RWPE2 (cell line): ENCODE measurements at regions not wholly inside any gene's neighbourhood (a gene's known extent, or its start where the extent isn't known, plus 50 kb on each side); places are given as distances from the start of the nearest gene placed in this dataset.

Experiments used
- ATAC-seq: fragments of 200-7000 bp; cut with Tn5 transposase; 3 replicates; pipeline ENCODE4 v1.9.1; 2021; ENCODE audit warnings: low read depth
- DNase-seq: peaks from one replicate; pipeline ENCODE4 v3.0.0-alpha.2; 2020; ENCODE audit warnings: low spot score
- H3K27ac ChIP-seq: fragments of 450-650 bp; 2 replicates; pipeline ENCODE4 v1.5.1; 2017; ENCODE audit warnings: mild to moderate bottlenecking; ENCODE audit not compliant: poor library complexity, severe bottlenecking
- H3K27me3 ChIP-seq: fragments of 250-450 bp; sonication (Bioruptor Pico); 2 replicates; pipeline ENCODE4 v1.5.1; 2021; ENCODE audit warnings: mild to moderate bottlenecking, moderate library complexity; ENCODE audit not compliant: insufficient read depth, poor library complexity, severe bottlenecking
- H3K36me3 ChIP-seq: fragments of 250-450 bp; sonication (Bioruptor Pico); 2 replicates; pipeline ENCODE4 v1.5.1; 2020; ENCODE audit warnings: low read depth, mild to moderate bottlenecking, moderate library complexity
- H3K4me1 ChIP-seq: fragments of 250-450 bp; sonication (Bioruptor Pico); 2 replicates; pipeline ENCODE4 v1.5.1; 2021; ENCODE audit warnings: mild to moderate bottlenecking, moderate library complexity; ENCODE audit not compliant: insufficient read depth, poor library complexity, severe bottlenecking
- H3K4me3 ChIP-seq: fragments of 250-450 bp; sonication (Bioruptor Pico); 2 replicates; pipeline ENCODE4 v1.5.1; 2021; ENCODE audit warnings: mild to moderate bottlenecking, moderate library complexity; ENCODE audit not compliant: severe bottlenecking
- H3K9me3 ChIP-seq: fragments of 250-450 bp; sonication (Bioruptor Pico); 2 replicates; pipeline ENCODE4 v1.5.1; 2021; ENCODE audit warnings: mild to moderate bottlenecking, moderate library complexity; ENCODE audit not compliant: severe bottlenecking
- TF ChIP-seq, protein P1 (sequence below): fragments of 450-650 bp; IDR thresholded peaks from one replicate; pipeline ENCODE4 v1.5.1; 2017; ENCODE audit warnings: mild to moderate bottlenecking, moderate library complexity; ENCODE audit not compliant: poor library complexity, severe bottlenecking

- no peaks in the 10 kb centered on the region for H3K9me3 ChIP-seq
- TF ChIP-seq, protein P1, sequence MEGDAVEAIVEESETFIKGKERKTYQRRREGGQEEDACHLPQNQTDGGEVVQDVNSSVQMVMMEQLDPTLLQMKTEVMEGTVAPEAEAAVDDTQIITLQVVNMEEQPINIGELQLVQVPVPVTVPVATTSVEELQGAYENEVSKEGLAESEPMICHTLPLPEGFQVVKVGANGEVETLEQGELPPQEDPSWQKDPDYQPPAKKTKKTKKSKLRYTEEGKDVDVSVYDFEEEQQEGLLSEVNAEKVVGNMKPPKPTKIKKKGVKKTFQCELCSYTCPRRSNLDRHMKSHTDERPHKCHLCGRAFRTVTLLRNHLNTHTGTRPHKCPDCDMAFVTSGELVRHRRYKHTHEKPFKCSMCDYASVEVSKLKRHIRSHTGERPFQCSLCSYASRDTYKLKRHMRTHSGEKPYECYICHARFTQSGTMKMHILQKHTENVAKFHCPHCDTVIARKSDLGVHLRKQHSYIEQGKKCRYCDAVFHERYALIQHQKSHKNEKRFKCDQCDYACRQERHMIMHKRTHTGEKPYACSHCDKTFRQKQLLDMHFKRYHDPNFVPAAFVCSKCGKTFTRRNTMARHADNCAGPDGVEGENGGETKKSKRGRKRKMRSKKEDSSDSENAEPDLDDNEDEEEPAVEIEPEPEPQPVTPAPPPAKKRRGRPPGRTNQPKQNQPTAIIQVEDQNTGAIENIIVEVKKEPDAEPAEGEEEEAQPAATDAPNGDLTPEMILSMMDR, result no peak
- no peak for DNase-seq
- H3K36me3 ChIP-seq, result no peaks in the 10 kb centered on the region
- H3K4me3 ChIP-seq, result no peak overlapping the region
- H3K4me1 ChIP-seq, result peaks cover 6% of the 10 kb centered on the region
- no peak overlapping the region for H3K27ac ChIP-seq
- H3K27me3 ChIP-seq, result no peaks in the 10 kb centered on the region
- ATAC-seq, result no peak
These were observed 88.4 kb upstream of the RAP2B start for GRCh38 chr3:153073636-153074035.

DNA sequence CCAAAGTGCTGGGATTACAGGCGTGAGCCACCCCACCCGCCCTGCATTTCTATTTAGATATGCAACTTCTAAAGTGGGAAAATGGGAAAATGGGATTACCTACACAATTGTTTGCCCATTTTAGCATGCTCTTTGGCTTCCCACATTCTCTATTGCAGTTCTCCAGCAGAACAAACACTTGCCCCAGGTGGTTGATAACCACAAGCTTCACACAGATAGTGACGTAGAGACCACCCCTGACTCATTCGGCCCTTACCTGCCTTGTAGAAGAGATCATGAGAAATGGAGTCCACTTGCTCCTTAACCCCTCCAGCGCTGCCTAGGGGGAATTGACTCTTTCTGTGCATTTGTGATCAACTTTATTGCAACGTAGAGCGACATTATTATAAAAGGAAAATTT lies 83.2 kb upstream of the RAP2B start:
- no peaks in the 10 kb centered on the region for H3K27me3 ChIP-seq
- TF ChIP-seq, protein P1, result no peak
- H3K9me3 ChIP-seq, result no peaks in the 10 kb centered on the region
- H3K4me3 ChIP-seq, result no peak overlapping the region
- H3K4me1 ChIP-seq, result no peaks in the 10 kb centered on the region
- no peaks in the 10 kb centered on the region for H3K36me3 ChIP-seq
- no peak overlapping the region for H3K27ac ChIP-seq
- DNase-seq (no peak), ATAC-seq (no peak)

GRCh38 chr3:153079386-153079785 lies 82.6 kb upstream of the RAP2B start:
- ATAC-seq (no peak), DNase-seq (no peak)
- Histone ChIP-seq H3K36me3 (no peaks in the 10 kb centered on the region), H3K27ac (no peak overlapping the region), H3K4me1 (no peaks in the 10 kb centered on the region), H3K9me3 (no peaks in the 10 kb centered on the region), H3K4me3 (no peak overlapping the region), H3K27me3 (no peaks in the 10 kb centered on the region)
- TF ChIP-seq, protein P1, result no peak

DNA sequence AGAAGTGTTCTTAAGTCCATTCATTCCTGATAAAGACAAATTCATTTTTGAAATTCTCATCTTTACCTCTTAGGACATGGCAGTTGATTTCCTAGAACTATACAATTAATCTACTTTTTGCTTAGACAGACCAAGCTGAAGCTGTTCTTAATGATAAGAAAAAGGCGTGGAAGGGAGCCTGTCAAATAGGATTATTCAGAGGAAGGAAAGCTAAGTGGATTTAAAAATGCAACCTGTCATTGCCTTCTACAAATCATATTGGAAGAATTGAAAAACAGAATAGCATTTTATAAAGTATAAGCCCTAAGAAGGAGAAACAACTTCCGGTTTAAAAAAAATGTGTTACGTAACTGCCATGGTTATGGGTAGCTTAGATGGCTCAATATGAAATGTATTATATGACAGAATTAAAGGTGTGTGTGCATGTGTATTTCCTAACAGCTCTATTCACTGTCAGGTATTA lies 81.2 kb upstream of the RAP2B start:
- DNase-seq, result no peak
- no peak overlapping the region for H3K4me3 ChIP-seq
- H3K27ac ChIP-seq, result no peak overlapping the region
- H3K36me3 ChIP-seq, result no peaks in the 10 kb centered on the region
- TF ChIP-seq, protein P1, result no peak
- H3K27me3 ChIP-seq, result no peaks in the 10 kb centered on the region
- no peaks in the 10 kb centered on the region for H3K9me3 ChIP-seq
- no peaks in the 10 kb centered on the region for H3K4me1 ChIP-seq
- no peak for ATAC-seq

DNA sequence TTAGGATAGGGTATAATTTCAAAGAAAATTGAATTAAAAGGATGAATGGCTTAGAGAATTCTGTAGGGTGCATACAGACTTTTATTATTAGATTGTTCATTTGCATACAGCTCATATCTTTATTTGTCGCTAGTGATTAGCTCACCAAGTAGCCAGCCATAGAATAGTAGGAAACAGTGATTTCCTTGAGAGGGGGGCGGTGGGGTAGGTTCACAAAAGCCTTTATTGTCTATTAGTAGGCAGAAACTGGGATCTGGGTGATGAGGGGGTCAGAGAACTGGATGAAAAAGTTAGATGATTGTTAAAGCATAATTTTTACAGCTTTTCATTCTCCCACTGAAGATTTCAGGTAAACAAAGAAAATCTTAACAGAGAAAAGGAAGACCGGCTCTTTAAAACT lies 77.6 kb upstream of the RAP2B start:
- DNase-seq (no peak), ATAC-seq (no peak)
- Histone ChIP-seq H3K36me3 (no peaks in the 10 kb centered on the region), H3K27me3 (no peaks in the 10 kb centered on the region), H3K4me3 (no peak overlapping the region), H3K9me3 (no peaks in the 10 kb centered on the region), H3K27ac (no peak overlapping the region), H3K4me1 (peaks cover 5% of the 10 kb centered on the region)
- TF ChIP-seq, protein P1, result no peak
